Gastroesophageal sphincter (tissue), 3 donors: ENCODE measurements at regions not wholly inside any gene's neighbourhood (a gene's known extent, or its start where the extent isn't known, plus 50 kb on each side); places are given as distances from the start of the nearest gene placed in this dataset.

Experiments
- EP300 ChIP-seq: sonication (generic); formaldehyde crosslinking; IDR thresholded peaks from one replicate; pipeline ENCODE4 v1.6.1; 2017; ENCODE audit warnings: antibody characterized with exemption, mild to moderate bottlenecking
- POLR2A ChIP-seq, 2 donors: fragments of 450-650 bp; IDR thresholded peaks; one replicate each; pipeline ENCODE4 v1.6.1; 2017; ENCODE audit warnings: antibody characterized with exemption in 2 of 2, mild to moderate bottlenecking in 2 of 2, moderate library complexity in 1 of 2
- POLR2AphosphoS5 ChIP-seq: sonication (generic); formaldehyde crosslinking; IDR thresholded peaks from one replicate; pipeline ENCODE4 v1.6.1; 2017; ENCODE audit warnings: antibody characterized with exemption
- TF ChIP-seq, protein P1 (sequence below), 4 experiments: fragments of 200-600 bp in 2 of 4; fragments of 450-650 bp in 2 of 4; sonication (generic) in 1 of 4; IDR thresholded peaks; one replicate each; pipeline ENCODE4 v1.5.1; 2017 to 2019; ENCODE audit warnings: antibody characterized with exemption in 4 of 4, mild to moderate bottlenecking in 2 of 4, moderate library complexity in 2 of 4

DNA sequence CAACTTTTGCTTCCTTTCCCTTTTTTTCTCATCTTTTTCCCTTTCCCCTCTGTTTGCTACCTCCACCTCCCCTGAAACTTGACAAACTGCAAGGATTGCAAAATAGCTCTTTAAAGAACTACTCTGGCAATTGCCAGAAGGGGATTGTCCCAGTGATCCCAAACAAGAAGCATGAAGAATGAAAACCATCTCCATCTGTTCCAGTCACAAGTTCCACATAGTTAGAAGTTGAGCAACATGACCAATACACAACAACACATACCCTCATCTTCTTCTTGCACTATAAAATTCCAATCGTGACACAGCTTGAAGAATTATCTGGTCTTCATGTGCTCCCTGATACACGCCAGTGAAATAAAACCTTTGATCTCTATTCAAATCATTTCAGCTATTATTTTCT, 93.7 kb upstream of the USP15 start:
- TF ChIP-seq POLR2A (IDR thresholded peaks at IDR 0.05) (no peak), EP300 (no peak), POLR2AphosphoS5 (no peak)
- TF ChIP-seq, protein P1, sequence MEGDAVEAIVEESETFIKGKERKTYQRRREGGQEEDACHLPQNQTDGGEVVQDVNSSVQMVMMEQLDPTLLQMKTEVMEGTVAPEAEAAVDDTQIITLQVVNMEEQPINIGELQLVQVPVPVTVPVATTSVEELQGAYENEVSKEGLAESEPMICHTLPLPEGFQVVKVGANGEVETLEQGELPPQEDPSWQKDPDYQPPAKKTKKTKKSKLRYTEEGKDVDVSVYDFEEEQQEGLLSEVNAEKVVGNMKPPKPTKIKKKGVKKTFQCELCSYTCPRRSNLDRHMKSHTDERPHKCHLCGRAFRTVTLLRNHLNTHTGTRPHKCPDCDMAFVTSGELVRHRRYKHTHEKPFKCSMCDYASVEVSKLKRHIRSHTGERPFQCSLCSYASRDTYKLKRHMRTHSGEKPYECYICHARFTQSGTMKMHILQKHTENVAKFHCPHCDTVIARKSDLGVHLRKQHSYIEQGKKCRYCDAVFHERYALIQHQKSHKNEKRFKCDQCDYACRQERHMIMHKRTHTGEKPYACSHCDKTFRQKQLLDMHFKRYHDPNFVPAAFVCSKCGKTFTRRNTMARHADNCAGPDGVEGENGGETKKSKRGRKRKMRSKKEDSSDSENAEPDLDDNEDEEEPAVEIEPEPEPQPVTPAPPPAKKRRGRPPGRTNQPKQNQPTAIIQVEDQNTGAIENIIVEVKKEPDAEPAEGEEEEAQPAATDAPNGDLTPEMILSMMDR (IDR thresholded peaks at IDR 0.05) = no peak
